ENCODE measurements at regions not wholly inside any gene's neighbourhood (a gene's known extent, or its start where the extent isn't known, plus 50 kb on each side); places are given as distances from the start of the nearest gene placed in this dataset.

DNA sequence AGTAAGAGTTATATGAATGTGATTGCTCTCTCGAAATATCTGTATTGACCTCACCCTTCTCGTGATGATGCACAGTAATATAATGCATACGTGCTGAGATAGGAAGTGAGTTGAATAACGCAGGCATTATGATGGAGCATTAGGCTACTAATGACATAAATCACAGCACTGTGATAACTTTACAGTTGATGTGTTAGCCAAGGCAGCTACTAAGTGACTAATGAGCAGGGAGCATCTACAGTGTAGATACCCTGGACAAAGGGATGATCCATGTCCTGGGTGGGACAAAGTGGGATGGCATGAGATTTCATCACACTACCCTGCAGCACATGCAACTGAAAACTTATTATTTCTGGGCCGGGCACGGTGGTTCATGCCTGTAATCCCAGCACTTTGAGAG is 68.4 kb downstream of the HDGFL1 start:
- RAD21 ChIA-PET (ENCODE audit: low non-redundant PET in 1 of 2, low total read pairs in 2 of 2, uncharacterized antibody in 2 of 2, unreplicated experiment in 2 of 2), result no interaction called here
- no peak overlapping the region for H2AFZ ChIP-seq (ENCODE audit: low read depth, low read length, poor library complexity, severe bottlenecking)
- ATAC-seq (no peak), DNase-seq (ENCODE audit: low read depth, low spot score) (no peak)
- no peaks in the 10 kb centered on the region for H4K20me1 ChIP-seq (ENCODE audit: insufficient read depth)
- H3K27ac ChIP-seq (ENCODE audit: low read depth, low read length), result no peak overlapping the region
- TF ChIP-seq RAD21 (IDR thresholded peaks at IDR 0.05; ENCODE audit: low read depth) (no peak), CTCF (IDR thresholded peaks at IDR 0.05 in 2 of 3, conservative IDR thresholded peaks at IDR 0.05 in 1 of 3; ENCODE audit: borderline replicate concordance in 1 of 3, insufficient read depth in 1 of 3, low read depth in 2 of 3, low read length in 2 of 3) (no peak), EZH2phosphoT487 (IDR thresholded peaks at IDR 0.05; ENCODE audit: borderline replicate concordance) (no peak), TCF7L2 (IDR thresholded peaks at IDR 0.05; ENCODE audit: borderline replicate concordance, extremely low read depth, insufficient read depth, insufficient read length) (no peak), ATF3 (IDR thresholded peaks at IDR 0.05) (no peak), POLR2AphosphoS5 (IDR thresholded peaks at IDR 0.05; ENCODE audit: low read depth, low read length) (no peak), CEBPB (IDR thresholded peaks at IDR 0.05; ENCODE audit: low read depth) (no peak), EZH2 (IDR thresholded peaks at IDR 0.05) (no peak), ZFX (IDR thresholded peaks at IDR 0.05) (no peak), JUND (IDR thresholded peaks at IDR 0.05) (no peak), SP1 (IDR thresholded peaks at IDR 0.05; ENCODE audit: low read depth) (no peak)
- TF ChIP-seq, protein P1, sequence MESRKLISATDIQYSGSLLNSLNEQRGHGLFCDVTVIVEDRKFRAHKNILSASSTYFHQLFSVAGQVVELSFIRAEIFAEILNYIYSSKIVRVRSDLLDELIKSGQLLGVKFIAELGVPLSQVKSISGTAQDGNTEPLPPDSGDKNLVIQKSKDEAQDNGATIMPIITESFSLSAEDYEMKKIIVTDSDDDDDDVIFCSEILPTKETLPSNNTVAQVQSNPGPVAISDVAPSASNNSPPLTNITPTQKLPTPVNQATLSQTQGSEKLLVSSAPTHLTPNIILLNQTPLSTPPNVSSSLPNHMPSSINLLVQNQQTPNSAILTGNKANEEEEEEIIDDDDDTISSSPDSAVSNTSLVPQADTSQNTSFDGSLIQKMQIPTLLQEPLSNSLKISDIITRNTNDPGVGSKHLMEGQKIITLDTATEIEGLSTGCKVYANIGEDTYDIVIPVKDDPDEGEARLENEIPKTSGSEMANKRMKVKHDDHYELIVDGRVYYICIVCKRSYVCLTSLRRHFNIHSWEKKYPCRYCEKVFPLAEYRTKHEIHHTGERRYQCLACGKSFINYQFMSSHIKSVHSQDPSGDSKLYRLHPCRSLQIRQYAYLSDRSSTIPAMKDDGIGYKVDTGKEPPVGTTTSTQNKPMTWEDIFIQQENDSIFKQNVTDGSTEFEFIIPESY (IDR thresholded peaks at IDR 0.05; ENCODE audit: extremely low read depth, insufficient replicate concordance, low read length), result no peak
- H3K9me3 ChIP-seq (ENCODE audit: control insufficient read depth in 1 of 2, insufficient read depth in 1 of 2, low read depth in 1 of 2, low read length in 2 of 2), result no peaks in the 10 kb centered on the region; a peak in 1 of 4 replicates
- POLR2A ChIA-PET, result no interaction called here
- no peak overlapping the region for H3K4me2 ChIP-seq (ENCODE audit: low read length)
- H3K9me2 ChIP-seq (ENCODE audit: insufficient read depth), result no peaks in the 10 kb centered on the region
- no peaks in the 10 kb centered on the region for H3K27me3 ChIP-seq (ENCODE audit: insufficient read depth, low read length)
- no peak overlapping the region for H3K4me3 ChIP-seq (replicated peaks in 1 of 2; ENCODE audit: low read depth in 1 of 2, low read length in 2 of 2)
- H3K36me3 ChIP-seq (ENCODE audit: control insufficient read depth in 1 of 2, insufficient read depth in 2 of 2, low read length in 2 of 2), result no peaks in the 10 kb centered on the region
- no peak overlapping the region for H3K9ac ChIP-seq (ENCODE audit: low read length)
- H3K4me1 ChIP-seq (ENCODE audit: control insufficient read depth in 1 of 2, insufficient read depth in 2 of 2, low read length in 2 of 2), result no peaks in the 10 kb centered on the region
- no peaks in the 10 kb centered on the region for H3K79me2 ChIP-seq (ENCODE audit: insufficient read depth, low read length)
- intact Hi-C loops (cut with micrococcal nuclease), result no loop called here
- BruUV-seq (replicated peaks), result no TSS peak
- CTCF ChIA-PET, result no interaction called here
